K562 (cell line): ENCODE measurements at regions not wholly inside any gene's neighbourhood (a gene's known extent, or its start where the extent isn't known, plus 50 kb on each side); places are given as distances from the start of the nearest gene placed in this dataset.

Experiments used
- ATF4 ChIP-seq: fragments of 450-650 bp; formaldehyde crosslinking; IDR thresholded peaks from 2 replicates; pipeline ENCODE4 v1.4.0; 2022; ENCODE audit warnings: mild to moderate bottlenecking, moderate library complexity
- CTCF ChIP-seq, 3 experiments: IDR thresholded peaks in 2 of 3; conservative IDR thresholded peaks in 1 of 3; 2 replicates each; pipeline ENCODE4 v1.5.1; 2011 to 2012; ENCODE audit warnings: low read length in 3 of 3, mild to moderate bottlenecking in 3 of 3, control low read depth in 2 of 3, improper control_type of control experiment in 1 of 3, inconsistent platforms in 1 of 3, low read depth in 1 of 3, mixed read lengths in 1 of 3, moderate library complexity in 1 of 3; ENCODE audit not compliant: insufficient read depth in 2 of 3
- GMEB1 ChIP-seq: fragments of 250-450 bp; sonication (Bioruptor Pico); IDR thresholded peaks from 2 replicates; pipeline ENCODE4 v1.4.0; 2020; ENCODE audit warnings: mild to moderate bottlenecking
- MEF2A ChIP-seq: IDR thresholded peaks from 2 replicates; pipeline ENCODE4 v1.6.1; 2011; ENCODE audit warnings: low read depth, mild to moderate bottlenecking, low read length, moderate library complexity; ENCODE audit not compliant: control insufficient read depth

- TF ChIP-seq MEF2A (no peak), CTCF (IDR thresholded peaks at IDR 0.05 in 2 of 3, conservative IDR thresholded peaks at IDR 0.05 in 1 of 3; ENCODE audit: insufficient read depth in 2 of 3, low read depth in 1 of 3, low read length in 3 of 3) (no peak), GMEB1 (CRISPR knock-in tag) (no peak), ATF4 (CRISPR knock-in tag) (no peak)
Measured at GRCh38 chr9:11758016-11758415, 935.2 kb upstream of the TYRP1 start.
